ENCODE measurements at regions not wholly inside any gene's neighbourhood (a gene's known extent, or its start where the extent isn't known, plus 50 kb on each side); places are given as distances from the start of the nearest gene placed in this dataset.

DNA sequence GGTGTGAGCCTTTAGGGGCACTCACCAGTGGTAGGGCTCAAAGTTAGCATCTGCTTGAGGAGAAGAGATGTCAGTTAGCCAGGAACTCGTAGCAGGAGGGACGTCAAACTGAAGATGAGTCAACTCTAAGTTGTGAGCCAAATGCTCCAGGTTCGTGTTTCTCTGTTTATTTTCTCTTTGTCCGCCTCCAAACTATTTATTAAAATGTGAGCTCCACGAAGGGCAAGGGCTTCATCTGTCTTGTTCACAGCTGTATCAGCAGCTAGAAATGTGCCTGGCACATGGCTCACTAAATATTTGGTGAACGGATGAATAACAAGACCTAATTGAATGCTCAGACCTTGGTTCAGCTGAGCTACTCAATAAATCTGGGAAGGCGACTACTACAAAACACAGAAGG, 248.9 kb downstream of the BCOR start:
- DNase-seq (ENCODE audit: low read depth): no peak
- TF ChIP-seq, protein P1, sequence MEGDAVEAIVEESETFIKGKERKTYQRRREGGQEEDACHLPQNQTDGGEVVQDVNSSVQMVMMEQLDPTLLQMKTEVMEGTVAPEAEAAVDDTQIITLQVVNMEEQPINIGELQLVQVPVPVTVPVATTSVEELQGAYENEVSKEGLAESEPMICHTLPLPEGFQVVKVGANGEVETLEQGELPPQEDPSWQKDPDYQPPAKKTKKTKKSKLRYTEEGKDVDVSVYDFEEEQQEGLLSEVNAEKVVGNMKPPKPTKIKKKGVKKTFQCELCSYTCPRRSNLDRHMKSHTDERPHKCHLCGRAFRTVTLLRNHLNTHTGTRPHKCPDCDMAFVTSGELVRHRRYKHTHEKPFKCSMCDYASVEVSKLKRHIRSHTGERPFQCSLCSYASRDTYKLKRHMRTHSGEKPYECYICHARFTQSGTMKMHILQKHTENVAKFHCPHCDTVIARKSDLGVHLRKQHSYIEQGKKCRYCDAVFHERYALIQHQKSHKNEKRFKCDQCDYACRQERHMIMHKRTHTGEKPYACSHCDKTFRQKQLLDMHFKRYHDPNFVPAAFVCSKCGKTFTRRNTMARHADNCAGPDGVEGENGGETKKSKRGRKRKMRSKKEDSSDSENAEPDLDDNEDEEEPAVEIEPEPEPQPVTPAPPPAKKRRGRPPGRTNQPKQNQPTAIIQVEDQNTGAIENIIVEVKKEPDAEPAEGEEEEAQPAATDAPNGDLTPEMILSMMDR (conservative IDR thresholded peaks at IDR 0.05; ENCODE audit: low read depth, low read length): no peak

GRCh38 chrX:39850209-39850608, 247.5 kb downstream of the BCOR start:
- no peak overlapping the region for H3K4me3 ChIP-seq (ENCODE audit: low read depth, low read length)
- no peak for DNase-seq (ENCODE audit: low read depth)
- TF ChIP-seq, protein P1 (conservative IDR thresholded peaks at IDR 0.05; ENCODE audit: low read depth, low read length): no peak

More for the DNA sequence above, 248.9 kb downstream of the BCOR start:
- H3K4me3 ChIP-seq (ENCODE audit: low read depth, low read length): no peak overlapping the region

DNA sequence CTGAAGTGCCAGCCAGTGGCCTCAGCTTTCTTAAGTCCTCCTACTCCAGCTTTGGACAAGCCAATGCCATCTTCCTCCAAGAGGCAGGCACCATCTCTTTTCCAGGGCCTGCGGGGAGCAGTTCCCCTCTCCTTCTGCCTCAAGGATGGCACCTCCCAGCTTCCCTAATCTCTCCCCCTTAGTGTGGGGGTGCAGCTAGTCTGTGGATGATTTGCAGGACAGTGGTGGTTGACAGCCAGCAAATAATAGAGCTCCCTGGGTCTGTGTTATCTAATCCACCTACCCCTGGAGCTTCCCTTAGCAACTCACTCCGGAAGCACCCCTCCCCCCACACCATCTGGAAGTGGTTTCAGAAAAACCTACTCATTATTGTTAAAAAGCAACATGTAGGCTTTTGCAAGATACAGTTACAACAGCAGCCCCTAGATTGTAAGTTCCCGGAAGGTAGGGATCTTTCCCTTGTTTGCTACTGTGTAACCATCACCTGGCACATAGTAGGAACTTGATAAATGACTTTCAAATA, 247.1 kb downstream of the BCOR start:
- no peak for DNase-seq (ENCODE audit: low read depth)
- TF ChIP-seq, protein P1 (conservative IDR thresholded peaks at IDR 0.05; ENCODE audit: low read depth, low read length): no peak

DNA sequence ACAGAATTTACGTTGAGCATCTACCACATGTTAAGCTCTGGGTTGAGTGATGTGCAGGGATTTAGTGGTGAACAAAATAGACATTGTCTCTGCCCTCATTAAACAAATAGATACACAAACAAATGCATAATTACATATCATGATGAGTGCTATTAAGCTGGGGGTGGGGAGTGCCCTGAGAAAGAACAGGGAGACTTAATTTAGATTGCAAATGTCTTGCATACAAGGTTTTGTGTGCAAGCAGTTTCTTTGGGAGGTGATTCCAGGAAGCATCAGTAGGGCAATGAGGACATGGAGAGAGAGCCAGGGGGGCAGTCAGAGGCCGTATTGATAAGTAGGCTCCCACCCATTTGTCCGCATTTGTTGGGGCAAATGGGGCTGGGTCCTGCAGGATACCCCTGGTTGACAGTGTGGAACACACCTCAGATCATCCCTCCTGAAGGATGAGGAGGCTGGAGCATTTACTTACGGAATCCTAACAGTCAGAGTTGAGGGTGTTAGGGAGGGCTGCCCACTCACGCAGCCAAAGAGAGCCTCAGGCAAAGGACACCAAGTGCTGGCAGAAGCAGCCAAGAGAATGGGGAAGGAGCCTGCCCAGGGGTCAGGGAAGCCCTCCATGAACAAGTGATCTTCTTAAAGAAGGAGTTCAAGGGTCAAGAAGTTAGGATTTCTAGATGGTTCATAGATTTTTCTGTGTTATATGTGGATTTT, 245.9 kb downstream of the BCOR start:
- no peak overlapping the region for H3K4me3 ChIP-seq (ENCODE audit: low read depth, low read length)
- no peak for DNase-seq (ENCODE audit: low read depth)
- TF ChIP-seq, protein P1 (conservative IDR thresholded peaks at IDR 0.05; ENCODE audit: low read depth, low read length): no peak

More for the DNA sequence above, 247.1 kb downstream of the BCOR start:
- H3K4me3 ChIP-seq (ENCODE audit: low read depth, low read length): no peak overlapping the region

- DNase-seq (ENCODE audit: low read depth): no peak
Observed at GRCh38 chrX:39852491-39852890, 245.3 kb downstream of the BCOR start.

GRCh38 chrX:39853417-39854030, 244.2 kb downstream of the BCOR start:
- no peak overlapping the region for H3K4me3 ChIP-seq (ENCODE audit: low read depth, low read length)
- no peak for DNase-seq (ENCODE audit: low read depth)
- TF ChIP-seq, protein P1 (conservative IDR thresholded peaks at IDR 0.05; ENCODE audit: low read depth, low read length): no peak

More at GRCh38 chrX:39852491-39852890, 245.3 kb downstream of the BCOR start:
- H3K4me3 ChIP-seq (ENCODE audit: low read depth, low read length): no peak overlapping the region
- TF ChIP-seq, protein P1 (conservative IDR thresholded peaks at IDR 0.05; ENCODE audit: low read depth, low read length): no peak
